Activated CD4-positive, alpha-beta T cell treated with anti-CD3 and anti-CD28 coated beads, Interleukin-2, Interleukin-6, amounts not matched to agents 100 ng/mL and 50 ng/mL, durations not matched to agents 16 hours and 8 hours (primary cell): ENCODE measurements at regions not wholly inside any gene's neighbourhood (a gene's known extent, or its start where the extent isn't known, plus 50 kb on each side); places are given as distances from the start of the nearest gene placed in this dataset.
"Not testable (repeated sequence)": the region's sequence is repeated elsewhere in the genome, so short reads cannot be mapped to it uniquely, and the experiment has no call there.

Source experiments
- DNase-seq: peaks from one replicate; pipeline ENCODE4 v3.0.0-alpha.2; 2020

DNA sequence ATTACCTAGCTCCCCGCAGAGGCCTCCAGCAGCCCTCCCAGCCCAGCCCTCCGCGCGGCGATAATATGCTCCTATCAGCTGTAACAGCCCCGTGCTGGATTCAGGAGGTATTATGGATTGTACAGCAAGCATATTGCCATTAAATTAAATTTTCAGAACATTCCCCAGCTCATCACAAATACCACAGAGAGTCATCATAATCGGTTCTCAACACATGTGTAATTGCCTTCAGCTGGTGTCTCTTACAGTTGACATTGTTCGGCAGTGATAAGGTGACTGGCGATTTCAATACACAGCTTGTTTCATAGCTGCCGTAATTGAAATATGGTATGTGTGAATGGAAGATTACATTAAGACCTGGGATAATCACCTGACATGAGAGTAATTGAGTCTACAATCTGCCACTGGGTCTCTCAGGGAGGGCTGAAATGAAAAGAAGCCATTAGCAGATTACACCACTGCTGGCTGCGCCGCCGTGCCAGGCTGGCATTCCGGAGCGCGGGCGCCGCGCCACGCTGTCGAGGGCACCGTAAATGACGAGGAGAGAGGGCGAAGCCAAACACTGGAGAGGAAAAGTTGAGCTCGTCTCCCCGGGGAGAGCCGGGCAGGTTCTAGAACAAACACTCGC, 549.4 kb upstream of the SALL3 start:
- DNase-seq: no peak

DNA sequence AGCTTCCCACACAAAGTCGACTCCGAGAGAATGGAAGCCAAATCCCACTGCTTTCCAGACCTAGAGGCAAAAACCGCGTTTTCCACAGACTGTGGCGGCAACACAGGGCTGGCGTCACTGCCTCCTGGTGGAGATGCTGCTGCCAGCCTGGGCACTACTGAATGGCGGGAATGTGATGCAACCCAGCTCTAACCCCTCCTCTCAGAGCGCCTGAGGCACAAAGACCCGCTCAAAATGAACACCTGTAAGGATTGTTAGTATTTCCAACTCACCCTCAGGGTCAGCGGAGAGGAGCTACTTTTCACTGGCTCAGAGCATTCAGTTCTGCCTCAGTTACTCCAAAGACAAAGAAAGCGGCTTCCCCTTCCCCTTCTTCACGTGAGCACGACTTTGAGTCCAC, 548.0 kb upstream of the SALL3 start:
- no peak for DNase-seq

DNA sequence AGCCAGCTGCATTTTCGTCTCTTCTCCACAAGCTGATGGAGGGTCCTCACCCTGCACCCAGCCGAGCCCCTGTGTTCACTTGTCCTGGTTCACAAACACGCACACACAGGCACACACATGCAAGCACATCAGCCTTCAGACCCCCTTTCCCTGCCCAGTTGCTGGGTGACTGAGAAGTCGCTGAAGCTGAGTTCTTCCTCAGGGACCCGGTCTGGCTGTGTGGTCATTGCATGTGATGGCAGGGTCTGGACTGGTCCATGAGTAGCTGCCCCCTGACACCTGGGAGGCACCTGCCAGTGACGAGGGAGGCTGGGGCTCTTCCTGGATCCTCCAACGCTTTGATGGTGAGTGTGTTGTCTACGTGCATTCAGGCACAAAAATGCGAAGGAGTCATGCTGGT, 546.1 kb upstream of the SALL3 start:
- no peak for DNase-seq

DNA sequence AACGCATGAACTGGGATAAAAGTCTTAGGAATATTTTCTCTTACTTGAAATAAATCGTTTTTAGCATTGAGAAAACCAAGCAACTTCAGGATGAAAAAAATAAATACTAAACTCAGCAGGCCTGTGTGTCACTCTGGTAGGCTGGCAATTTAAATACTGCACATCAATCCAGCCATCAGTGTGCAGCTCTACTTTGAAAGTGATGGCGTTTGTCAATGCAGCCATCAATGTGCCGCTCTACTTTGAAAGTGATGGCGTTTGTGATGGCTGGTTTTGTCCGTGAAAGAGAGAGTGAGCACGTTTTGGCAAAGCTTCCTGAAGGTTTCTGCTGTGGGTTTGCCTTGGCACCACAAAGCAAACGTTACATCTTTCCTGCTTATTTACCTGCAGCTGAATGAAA, 543.5 kb upstream of the SALL3 start:
- DNase-seq: no peak

DNA sequence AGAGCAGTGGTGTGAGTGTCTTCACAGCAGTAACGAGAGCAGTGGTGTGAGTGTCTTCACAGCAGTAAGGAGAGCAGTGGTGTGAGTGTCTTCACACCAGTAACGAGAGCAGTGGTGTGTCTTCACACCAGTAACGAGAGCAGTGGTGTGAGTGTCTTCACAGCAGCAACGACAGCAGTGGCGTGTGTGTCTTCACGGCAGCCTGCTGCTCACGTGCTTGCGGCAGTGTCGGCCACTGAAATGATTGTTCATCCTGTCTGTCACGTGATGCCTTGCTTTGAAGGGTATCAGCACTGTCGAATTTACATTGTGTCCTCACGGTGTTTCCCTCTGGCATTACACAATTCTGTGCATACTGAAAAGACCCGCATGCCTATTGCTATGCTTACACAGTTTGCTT, 541.4 kb upstream of the SALL3 start:
- not testable (repeated sequence) for DNase-seq

DNA sequence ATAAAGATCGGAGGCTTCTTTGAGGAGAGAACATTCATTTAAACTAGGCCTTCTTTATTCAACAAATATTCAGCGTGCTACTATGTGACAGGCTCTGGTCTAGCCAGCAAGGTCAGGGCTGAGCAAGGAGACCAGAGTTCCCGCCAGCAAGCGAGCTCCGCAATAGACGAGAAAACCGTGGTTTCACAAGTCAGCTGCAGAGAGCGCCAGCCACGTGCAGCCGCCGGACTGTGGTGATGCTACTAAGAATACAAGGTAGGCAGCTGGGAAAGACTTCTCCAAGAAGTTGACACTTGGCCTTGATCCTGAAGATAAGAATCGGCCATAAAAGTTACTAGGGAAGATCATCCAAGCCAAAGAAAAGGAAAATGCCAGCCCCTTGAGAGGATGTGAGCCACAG, 533.7 kb upstream of the SALL3 start:
- DNase-seq: no peak

DNA sequence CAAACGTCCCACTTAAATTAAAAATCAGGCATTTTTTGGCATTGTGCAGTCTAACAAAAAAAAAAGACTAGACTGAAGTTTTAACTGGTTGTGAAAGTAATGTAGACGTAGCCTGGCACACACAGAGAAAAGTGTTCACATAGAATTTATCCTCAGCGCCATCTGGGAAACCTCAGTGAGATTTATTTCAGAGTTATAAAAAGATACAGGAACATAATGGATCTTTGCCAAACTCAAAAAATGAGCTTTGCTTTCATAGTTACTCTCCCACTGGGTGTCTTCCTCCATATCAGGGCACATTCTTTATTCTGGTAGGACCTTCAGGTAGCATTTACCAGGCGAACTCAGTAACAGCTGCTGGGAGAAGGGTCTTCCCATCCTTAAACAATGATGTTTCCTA, 532.4 kb upstream of the SALL3 start:
- no peak for DNase-seq

GRCh38 chr18:78448106-78448505, 531.5 kb upstream of the SALL3 start:
- DNase-seq: no peak

DNA sequence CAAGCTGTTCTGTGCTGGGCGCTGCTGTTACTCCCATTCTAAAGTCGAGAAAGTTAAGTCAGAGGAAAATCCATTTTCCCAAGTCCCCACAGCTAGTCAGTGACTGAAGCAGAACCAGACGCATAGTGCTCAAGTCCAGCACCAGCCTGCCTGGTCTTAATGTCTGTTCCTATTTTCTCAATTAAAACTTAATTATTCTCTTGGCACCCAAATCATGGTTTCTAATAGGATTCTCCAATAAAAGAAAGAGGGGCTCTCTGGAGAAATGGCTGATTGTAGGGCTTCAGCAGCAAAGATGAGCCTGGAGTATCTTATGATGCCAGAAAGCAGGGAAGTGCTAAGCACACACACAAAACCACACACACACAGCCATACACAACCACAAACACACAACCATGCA, 531.0 kb upstream of the SALL3 start:
- DNase-seq: no peak

DNA sequence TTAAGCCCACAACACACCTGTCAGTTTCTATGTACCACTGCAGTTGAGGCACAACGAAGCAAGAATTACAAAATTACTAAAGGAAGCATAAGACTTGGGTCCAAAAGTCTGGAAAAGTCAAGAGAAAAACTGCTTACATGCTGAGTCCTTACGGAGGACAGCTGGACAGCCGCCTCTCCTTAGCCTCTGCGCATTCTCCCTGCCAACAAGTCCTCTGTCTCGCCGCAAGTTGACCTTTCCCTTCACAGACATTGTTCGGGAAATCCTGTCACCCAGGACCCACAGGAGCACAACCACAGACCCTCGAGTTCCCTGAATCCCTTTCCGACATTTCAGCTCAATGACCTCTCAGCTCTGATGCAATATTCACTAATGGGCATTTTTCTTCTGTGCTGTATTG, 525.4 kb upstream of the SALL3 start:
- no peak for DNase-seq

DNA sequence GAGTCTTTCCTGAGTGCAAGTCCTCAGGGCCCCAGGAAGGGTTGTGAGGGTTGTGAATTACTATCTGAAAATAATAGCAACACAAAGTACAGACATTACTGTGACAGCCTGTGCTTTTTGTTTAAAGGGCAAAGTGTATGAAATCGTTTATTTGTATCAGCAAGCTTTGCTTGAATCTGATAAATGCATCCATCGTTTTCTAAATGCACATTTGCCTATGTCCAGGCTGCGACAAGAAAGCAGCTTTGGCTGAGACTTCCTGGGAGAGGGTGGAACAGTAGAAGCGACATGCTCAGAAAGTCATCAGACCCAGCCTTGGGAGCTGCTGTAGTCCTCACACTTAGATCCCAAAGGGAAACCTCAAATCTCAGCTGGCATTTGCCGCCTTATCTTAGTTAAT, 524.2 kb upstream of the SALL3 start:
- DNase-seq: no peak

DNA sequence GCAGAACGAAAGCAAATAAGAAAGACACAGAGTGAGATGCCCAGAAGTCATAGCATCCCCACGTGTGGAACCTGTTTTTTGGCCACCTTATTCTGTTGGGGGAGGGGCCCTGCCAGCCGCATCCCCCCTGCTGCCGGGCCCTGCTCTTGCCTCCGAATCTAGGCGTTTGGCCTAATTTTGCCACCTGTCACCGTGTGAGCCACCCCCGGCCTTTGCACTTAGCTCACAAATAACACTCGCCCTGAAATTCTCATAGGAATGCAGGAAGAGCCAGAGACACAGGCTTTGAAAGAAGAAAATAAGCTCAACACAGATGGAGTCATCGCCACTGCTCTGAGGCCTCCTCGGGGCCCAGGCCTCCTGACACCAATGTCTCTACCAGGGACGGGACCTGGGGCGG, 522.6 kb upstream of the SALL3 start:
- no peak for DNase-seq

- no peak for DNase-seq
Measured at GRCh38 chr18:78457731-78458130, 521.9 kb upstream of the SALL3 start.

GRCh38 chr18:78458356-78458755, 521.3 kb upstream of the SALL3 start:
- no peak for DNase-seq

DNA sequence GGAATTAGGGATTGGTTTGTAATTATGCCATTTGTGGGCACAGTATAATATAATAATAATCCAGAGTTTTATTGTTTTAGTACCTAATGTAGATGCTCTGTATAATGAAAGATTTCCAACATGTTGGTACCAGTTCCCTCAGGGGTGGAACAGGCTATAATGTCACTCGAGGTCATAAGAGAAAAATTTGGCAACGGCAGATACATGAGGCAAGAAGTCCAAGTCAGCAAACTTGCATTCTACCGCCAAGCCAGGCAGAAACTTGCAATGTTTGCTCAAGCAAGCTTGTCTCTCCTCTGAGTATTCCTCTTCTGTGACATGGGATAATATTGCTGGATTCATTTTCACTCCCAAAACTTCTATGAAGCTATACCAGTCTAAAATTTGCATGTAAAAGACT, 520.0 kb upstream of the SALL3 start:
- no peak for DNase-seq

GRCh38 chr18:78460558-78460957, 519.1 kb upstream of the SALL3 start:
- DNase-seq: no peak

DNA sequence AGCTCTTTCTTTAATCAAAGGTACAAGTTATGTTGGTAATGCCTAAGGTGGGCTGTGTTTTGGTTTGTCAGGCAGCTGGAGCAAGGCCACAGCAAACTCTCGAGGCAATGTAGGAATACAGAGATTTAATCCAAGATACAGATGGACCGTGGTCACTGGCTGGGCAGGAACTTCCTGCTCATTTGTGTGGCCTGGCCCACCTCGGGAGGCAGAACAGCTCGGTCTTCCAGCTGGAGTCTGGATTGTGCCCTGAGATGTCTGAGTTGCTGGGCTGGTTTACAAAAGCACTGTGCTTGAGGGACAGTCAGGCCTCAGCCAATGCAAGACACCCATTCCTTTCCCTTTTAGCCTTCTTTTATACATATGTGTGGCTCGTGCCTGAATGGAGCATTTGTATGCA, 506.1 kb upstream of the SALL3 start:
- DNase-seq: no peak

DNA sequence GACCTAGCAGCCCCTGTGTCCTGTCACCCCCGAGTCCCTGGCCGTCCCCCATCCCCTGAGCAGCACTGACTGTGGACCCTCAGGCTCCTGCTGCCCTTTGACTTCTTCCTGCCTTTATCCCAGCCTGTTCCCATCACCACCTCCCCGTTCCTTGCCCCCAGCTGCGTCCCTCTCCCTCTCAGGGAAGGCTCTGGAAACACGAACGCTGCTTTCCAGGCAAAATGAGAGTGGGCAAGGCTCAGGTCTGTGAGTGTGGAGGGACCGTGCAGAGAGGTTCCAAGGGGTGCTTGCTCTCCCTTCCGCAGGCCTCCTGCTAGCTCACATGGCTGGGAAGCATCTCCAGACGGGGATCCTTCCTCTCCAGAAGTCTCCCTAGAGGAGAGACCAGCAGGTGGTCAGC, 501.8 kb upstream of the SALL3 start:
- DNase-seq: no peak

DNA sequence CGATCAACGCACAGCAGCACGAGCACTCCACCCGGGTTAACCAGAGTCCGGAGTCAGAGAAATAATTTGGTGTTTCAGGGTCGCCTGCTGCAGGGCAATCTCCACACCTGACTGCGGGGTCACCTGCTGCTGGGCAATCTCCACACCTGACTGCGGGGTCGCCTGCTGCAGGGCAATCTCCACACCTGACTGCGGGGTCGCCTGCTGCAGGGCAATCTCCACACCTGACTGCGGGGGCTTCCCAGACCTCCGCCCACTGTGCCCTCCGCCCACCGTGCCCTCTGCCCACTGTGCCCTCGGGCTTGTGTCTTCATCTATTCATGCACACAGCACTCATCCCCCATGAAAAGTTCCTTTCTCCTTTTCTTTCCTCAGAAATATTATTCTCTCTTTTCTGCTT, 500.2 kb upstream of the SALL3 start:
- no peak for DNase-seq

- DNase-seq: no peak
Measured at GRCh38 chr18:78480262-78481054, 499.2 kb upstream of the SALL3 start.

DNA sequence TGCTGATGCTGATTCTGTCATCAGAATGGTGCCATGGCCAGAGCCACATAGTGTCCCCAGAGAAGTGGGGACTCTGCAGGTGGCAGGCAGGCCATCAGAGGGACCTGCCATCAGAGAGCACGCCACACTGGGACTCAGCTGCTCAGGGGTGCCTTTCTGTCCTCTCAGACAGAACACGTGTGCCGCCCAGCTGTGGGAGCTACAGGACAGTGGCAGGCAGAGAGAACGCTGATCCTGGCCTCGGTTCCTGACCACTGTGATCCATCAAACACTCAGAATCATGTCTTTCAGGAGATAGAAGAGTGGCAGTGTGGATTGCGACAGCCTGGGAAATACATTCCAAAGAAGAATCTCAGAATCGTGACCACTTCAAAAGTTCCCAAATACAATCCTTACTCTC, 497.2 kb upstream of the SALL3 start:
- DNase-seq: no peak

GRCh38 chr18:78487649-78488048, 492.0 kb upstream of the SALL3 start:
- DNase-seq: no peak

DNA sequence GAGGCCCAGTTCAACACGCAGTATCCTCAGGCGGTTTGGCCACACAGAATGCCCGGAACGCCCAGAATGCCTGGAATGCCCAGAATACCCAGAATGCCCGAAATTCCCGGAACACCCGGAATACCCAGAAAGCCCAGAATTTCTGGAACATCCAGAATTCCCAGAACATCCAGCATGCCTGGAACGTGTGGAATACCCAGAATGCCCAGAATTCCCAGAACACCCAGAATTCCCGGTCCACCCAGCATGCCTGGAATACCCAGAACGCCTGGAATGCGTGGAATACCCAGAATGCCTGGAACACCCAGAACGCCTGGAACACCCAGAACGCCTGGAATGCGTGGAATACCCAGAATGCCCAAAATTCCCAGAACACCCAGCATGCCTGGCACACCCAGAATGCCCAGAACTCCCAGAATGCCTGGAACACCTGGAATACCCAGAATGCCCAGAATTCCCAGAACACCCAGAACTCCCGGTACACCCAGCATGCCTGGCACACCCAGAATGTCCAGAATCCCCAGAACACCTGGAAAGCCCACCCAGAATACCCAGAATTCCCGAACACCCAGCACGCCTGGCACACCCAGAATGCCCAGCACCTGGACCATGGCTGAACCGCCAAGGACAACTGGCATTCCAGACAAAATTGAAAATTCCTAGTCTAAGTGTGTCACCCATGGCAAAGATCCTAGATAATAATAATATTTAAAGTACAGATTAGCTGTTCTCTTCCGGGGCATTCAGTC, 487.4 kb upstream of the SALL3 start:
- no peak for DNase-seq

DNA sequence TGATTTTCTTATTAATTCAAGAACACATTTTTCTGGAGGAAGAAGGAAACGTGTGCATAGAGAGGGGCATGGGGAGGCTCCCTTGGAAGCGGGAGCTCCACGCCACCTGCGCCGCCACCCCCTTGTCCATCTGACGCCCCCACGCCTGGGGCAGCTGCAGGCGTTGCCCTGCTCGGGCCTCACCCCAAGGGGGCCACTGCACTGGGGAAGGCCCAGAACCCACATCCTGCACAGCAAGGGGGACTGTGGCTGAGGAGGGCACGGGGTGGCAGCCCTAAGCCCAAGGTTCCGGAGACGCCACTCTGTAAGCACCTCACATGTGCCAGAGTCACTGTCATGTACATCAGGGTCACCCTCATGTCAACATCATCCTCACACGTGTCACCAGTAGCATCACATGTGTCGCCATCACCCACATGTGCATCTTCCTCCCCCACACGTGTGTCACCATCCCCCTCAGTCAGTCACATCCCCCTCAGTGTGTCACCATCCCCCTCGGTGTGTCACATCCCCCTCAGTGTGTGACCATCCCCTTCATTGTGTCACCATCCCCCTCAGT, 486.7 kb upstream of the SALL3 start:
- DNase-seq: no peak
